ENCODE measurements at regions not wholly inside any gene's neighbourhood (a gene's known extent, or its start where the extent isn't known, plus 50 kb on each side); places are given as distances from the start of the nearest gene placed in this dataset.

DNA sequence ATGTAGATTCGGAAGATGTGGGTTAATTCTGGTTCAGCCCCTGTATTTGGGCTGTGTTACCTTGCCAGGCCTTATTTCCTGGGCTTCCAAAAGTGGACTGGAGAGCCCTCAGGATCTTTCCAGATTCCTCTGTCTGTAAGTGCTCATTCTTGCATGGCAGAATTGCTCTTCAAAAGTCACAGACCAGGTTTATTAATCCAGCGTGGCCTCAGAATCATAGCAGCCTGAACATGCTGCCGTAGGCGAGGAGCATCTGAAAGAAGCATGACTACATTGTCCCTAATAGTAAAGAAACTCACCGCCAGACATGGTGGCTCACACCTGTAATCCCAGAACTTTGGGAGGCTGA is 307.8 kb downstream of the GADD45G start:
- no peak for TF ChIP-seq CTCF (IDR thresholded peaks at IDR 0.05; ENCODE audit: control insufficient read depth, extremely low read depth, insufficient read depth)
- DNase-seq (ENCODE audit: low read depth) = no peak
- H3K4me3 ChIP-seq (ENCODE audit: low read depth, low read length) = no peak overlapping the region

GRCh38 chr9:89915187-89915586 is 310.4 kb downstream of the GADD45G start:
- TF ChIP-seq CTCF (IDR thresholded peaks at IDR 0.05; ENCODE audit: control insufficient read depth, extremely low read depth, insufficient read depth) = no peak
- no peak for DNase-seq (ENCODE audit: low read depth)
- H3K4me3 ChIP-seq (ENCODE audit: low read depth, low read length) = no peak overlapping the region

- no peak for TF ChIP-seq CTCF (IDR thresholded peaks at IDR 0.05; ENCODE audit: control insufficient read depth, extremely low read depth, insufficient read depth)
- H3K4me3 ChIP-seq (ENCODE audit: low read depth, low read length) = no peak overlapping the region
- DNase-seq (ENCODE audit: low read depth) = no peak
Measured at GRCh38 chr9:89916001-89916597, 311.3 kb downstream of the GADD45G start.

DNA sequence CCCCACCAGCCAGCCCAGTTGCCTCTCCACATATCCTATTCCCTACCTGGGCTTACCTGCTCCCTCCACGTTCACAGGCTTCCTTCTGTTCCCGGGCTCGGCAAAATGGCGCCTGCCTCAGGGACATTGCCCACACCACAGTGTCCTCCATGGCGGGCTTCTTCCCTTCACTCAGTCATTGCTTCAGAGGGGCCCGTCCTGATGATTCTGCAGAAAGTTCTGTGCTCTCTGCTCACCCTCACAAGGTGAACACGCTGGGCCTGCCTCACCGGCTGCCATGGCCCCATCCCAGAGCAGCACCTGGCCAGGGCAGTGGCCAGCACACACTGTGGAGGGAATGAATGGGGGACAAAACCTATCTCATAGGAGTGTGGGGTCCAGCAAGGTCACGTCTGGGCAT is 313.0 kb downstream of the GADD45G start:
- H3K4me3 ChIP-seq (ENCODE audit: low read depth, low read length) = no peak overlapping the region
- no peak for TF ChIP-seq CTCF (IDR thresholded peaks at IDR 0.05; ENCODE audit: control insufficient read depth, extremely low read depth, insufficient read depth)
- no peak for DNase-seq (ENCODE audit: low read depth)

DNA sequence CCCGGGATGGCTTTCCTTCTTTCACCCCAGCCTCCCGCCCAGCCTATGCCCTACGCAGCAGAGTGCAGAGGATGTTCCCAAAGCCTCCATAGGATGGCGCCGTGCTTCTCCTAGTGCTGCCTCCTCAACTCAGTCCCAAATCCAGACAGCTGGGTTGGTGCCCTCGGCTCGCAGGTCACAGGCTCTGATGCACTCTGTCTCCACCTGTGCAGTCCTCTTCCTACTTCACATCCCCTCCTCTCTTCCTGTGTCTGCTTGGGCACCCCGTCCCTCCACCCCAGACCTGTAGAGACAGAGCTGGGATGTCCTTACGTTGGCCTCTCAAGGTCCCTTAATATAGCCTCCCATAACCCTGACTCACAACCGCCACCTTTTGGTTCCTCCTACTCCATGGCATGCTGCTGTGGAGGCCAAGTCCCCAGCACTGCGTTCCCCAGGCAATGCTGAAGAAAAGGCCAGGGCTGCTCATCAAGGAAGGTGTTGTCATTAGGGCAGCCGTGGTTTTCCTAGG is 314.4 kb downstream of the GADD45G start:
- peak; percentile 27 for DNase-seq (ENCODE audit: low read depth)
- no peak overlapping the region for H3K4me3 ChIP-seq (ENCODE audit: low read depth, low read length)
- TF ChIP-seq CTCF (IDR thresholded peaks at IDR 0.05; ENCODE audit: control insufficient read depth, extremely low read depth, insufficient read depth) = peak; percentile 60

DNA sequence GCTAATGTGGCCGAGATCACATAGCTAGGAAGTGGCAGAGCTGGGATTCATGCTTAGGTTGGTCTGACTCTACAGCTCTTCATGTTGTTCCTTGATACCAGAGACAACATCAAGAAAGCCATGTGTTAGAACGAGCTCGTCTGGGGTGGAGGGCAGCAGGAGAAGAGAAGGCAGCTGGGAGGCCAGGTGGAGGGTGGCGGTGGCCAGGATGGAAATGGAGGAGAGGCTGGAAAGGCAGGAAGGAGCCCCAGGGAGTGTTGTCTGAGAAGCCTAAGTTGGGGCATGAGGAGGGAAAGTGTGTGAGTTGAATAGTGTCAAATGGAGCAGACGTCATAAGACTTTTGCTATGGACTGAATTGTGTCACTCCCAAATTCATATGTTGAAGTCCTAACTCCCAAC is 315.3 kb downstream of the GADD45G start:
- DNase-seq (ENCODE audit: low read depth) = no peak
- TF ChIP-seq CTCF (IDR thresholded peaks at IDR 0.05; ENCODE audit: control insufficient read depth, extremely low read depth, insufficient read depth) = no peak
- H3K4me3 ChIP-seq (ENCODE audit: low read depth, low read length) = no peak overlapping the region

DNA sequence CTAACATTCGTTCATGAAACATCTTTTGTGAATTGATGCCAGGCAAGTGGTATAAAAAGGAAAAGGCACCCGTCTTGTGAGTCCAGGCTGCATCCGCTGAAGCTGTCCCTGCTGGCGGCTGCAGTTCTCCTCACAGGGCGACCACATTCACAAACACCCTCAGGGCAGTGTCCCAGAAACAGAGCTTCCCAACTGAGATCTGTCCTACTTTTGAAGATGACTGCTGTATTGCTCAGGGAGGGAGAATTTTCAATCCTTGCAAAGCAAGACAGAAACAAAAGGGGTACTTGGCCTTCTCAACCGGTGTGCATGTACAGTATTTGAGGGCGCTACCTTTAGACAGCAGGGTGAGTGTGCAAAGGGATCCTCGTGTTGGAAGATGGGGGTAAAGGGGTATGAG is 316.1 kb downstream of the GADD45G start:
- H3K4me3 ChIP-seq (ENCODE audit: low read depth, low read length) = no peak overlapping the region
- DNase-seq (ENCODE audit: low read depth) = no peak
- TF ChIP-seq CTCF (IDR thresholded peaks at IDR 0.05; ENCODE audit: control insufficient read depth, extremely low read depth, insufficient read depth) = no peak
